BJ (cell line): ENCODE measurements at regions not wholly inside any gene's neighbourhood (a gene's known extent, or its start where the extent isn't known, plus 50 kb on each side); places are given as distances from the start of the nearest gene placed in this dataset.

ENCODE experiments used
- CTCF ChIA-PET: fragments of 350-600 bp; formaldehyde crosslinking; extraction: SDS; loops from one replicate; lab custom pipeline; 2021; ENCODE audit warnings: antibody characterized with exemption, inconsistent platforms; lab: Yijun Ruan, JAX
- POLR2A ChIA-PET: fragments of 300-600 bp; sonication (Branson Sonifier 250); formaldehyde crosslinking; extraction: SDS; loops from one replicate; lab custom pipeline; 2021; ENCODE audit warnings: antibody characterized with exemption; lab: Charles Lee
- DNase-seq: peaks from one replicate; pipeline ENCODE4 v3.0.0-alpha.2; 2011; ENCODE audit warnings: low read depth
- H3K27me3 ChIP-seq: 2 replicates; pipeline ENCODE4 v1.6.0; 2011; ENCODE audit warnings: low read length; ENCODE audit not compliant: control insufficient read depth, insufficient read depth
- H3K36me3 ChIP-seq: 2 replicates; pipeline ENCODE4 v1.5.1; 2011; ENCODE audit warnings: low read length; ENCODE audit not compliant: control insufficient read depth, insufficient read depth
- H3K4me3 ChIP-seq: 2 replicates; pipeline ENCODE4 v1.5.1; 2011; ENCODE audit warnings: low read depth, mild to moderate bottlenecking, control low read depth, low read length
- CTCF ChIP-seq: IDR thresholded peaks from 2 replicates; pipeline ENCODE4 v1.5.1; 2011; ENCODE audit warnings: low read depth, mild to moderate bottlenecking, control low read depth, inconsistent platforms, low read length, moderate library complexity; ENCODE audit not compliant: insufficient read depth

- peaks cover 16% of the 10 kb centered on the region for H3K27me3 ChIP-seq
- ChIA-PET CTCF (interaction anchor here (1.3 to 1.9 kb wide), 2 partner anchors 8 to 465 kb away, joined by 5 to 7 read pairs; no protein-coding TSS in a partner anchor), POLR2A (no interaction called here)
Measured at GRCh38 chr16:86052926-86053325, 154.0 kb downstream of the IRF8 start.

GRCh38 chr16:86059253-86060171 lies 160.6 kb downstream of the IRF8 start:
- Histone ChIP-seq H3K36me3 (no peaks in the 10 kb centered on the region), H3K27me3 (peaks cover 16% of the 10 kb centered on the region), H3K4me3 (no peak overlapping the region)
- ChIA-PET POLR2A (no interaction called here), CTCF (no interaction called here)
- DNase-seq: no peak
- TF ChIP-seq CTCF: no peak

More at GRCh38 chr16:86052926-86053325, 154.0 kb downstream of the IRF8 start:
- DNase-seq: no peak
- Histone ChIP-seq H3K36me3 (no peaks in the 10 kb centered on the region), H3K4me3 (no peak overlapping the region)
- TF ChIP-seq CTCF: no peak

GRCh38 chr16:86060381-86061317 lies 161.7 kb downstream of the IRF8 start:
- CTCF ChIA-PET: interaction anchor here (0.9 to 1.3 kb wide), 2 partner anchors 17 to 459 kb away, joined by 3 to 6 read pairs; no protein-coding TSS in a partner anchor
- no peak for TF ChIP-seq CTCF
- Histone ChIP-seq H3K27me3 (peaks cover 16% of the 10 kb centered on the region), H3K4me3 (no peak overlapping the region), H3K36me3 (no peaks in the 10 kb centered on the region)
- POLR2A ChIA-PET: no interaction called here
- no peak for DNase-seq

- no peak for DNase-seq
- H3K36me3 ChIP-seq: no peaks in the 10 kb centered on the region
- CTCF ChIA-PET: interaction anchor here (0.9 to 1.6 kb wide), 3 partner anchors 11 to 459 kb away, joined by 3 to 6 read pairs (median 6); no protein-coding TSS in a partner anchor
Measured at GRCh38 chr16:86061318-86061695, 162.3 kb downstream of the IRF8 start.

More at GRCh38 chr16:86061318-86061695, 162.3 kb downstream of the IRF8 start:
- POLR2A ChIA-PET: no interaction called here
- TF ChIP-seq CTCF: no peak
- H3K27me3 ChIP-seq: peaks cover 17% of the 10 kb centered on the region
- no peak overlapping the region for H3K4me3 ChIP-seq
